HG02763 (cell line): ENCODE measurements at regions not wholly inside any gene's neighbourhood (a gene's known extent, or its start where the extent isn't known, plus 50 kb on each side); places are given as distances from the start of the nearest gene placed in this dataset.
"Not testable (repeated sequence)": the region's sequence is repeated elsewhere in the genome, so short reads cannot be mapped to it uniquely, and the experiment has no call there.

ENCODE experiments used
- ATAC-seq: cut with Tn5 transposase; IDR thresholded peaks from one replicate; pipeline ENCODE4 v1.9.1; 2021; ENCODE audit warnings: mild to moderate bottlenecking, moderate library complexity; ENCODE audit not compliant: unreplicated experiment

- no peak for ATAC-seq
Observed at GRCh38 chr3:75237477-75237876, 426.7 kb upstream of the FRG2C start.

DNA sequence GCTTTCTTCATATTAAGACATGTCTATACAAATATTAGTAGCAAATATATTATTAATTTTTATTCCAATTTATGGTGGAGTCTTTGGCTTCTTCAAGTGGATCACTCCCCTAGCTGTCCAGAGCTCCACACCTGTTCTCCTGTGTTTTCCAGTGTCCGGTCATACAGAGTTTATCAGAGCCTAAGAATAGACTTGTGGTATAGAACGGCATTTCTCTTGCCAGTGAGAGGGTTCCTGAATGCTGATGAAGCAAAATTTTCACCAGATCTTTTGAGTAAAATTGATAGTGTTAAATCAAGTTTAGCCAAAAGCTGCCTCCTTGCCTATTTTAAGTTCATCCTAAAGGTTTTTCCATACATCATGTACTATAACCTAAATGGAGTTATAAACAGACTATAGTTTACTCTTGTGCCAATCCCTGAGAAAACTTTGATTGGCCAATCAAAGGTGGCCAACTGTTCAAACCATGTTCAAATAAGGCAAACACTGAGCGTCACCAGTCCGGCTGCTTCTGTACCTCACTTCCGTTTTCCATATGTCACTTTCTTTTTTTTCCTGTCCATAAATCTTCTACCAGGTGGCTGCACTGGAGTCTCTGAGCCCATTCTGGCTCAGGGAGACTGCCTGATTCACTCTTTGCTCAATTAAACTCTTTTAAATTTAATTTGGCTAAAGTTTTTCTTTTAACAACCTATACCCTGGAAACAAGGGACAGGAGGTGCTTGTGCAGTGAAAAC lies 422.7 kb upstream of the FRG2C start:
- ATAC-seq = not testable (repeated sequence)

DNA sequence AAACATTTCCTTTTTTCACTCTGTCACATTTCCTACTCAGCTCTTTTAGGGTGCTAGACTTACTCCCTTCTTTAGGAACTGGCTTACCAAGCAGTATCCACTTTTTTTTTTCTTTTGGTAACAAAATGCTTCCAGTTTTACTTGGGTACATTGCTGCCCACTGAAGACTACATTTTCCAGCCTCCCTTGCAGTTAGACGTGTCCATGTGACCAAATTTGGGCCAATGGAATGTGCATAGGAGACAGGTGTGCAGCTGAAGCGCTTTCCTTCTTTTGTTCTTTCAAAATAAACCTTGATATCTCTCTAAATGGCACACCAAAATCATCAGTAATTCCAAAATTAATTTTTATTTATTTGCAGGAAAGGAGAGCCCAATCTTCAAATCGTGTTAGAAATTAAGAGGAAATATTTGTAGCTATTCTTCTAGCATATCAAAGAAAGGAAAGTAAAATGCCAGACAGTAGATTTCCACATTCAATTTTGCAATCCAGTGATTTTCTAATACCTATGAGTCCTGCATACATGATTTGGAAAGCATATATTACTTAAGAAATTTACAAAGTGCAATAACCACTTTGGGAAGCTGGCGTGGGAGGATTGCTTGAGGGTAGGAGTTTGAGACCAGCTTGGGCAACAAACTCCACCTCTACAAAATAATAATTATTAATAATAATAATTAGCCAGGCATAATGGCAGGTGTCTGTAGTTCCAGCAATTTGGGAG lies 422.0 kb upstream of the FRG2C start:
- ATAC-seq = no peak

DNA sequence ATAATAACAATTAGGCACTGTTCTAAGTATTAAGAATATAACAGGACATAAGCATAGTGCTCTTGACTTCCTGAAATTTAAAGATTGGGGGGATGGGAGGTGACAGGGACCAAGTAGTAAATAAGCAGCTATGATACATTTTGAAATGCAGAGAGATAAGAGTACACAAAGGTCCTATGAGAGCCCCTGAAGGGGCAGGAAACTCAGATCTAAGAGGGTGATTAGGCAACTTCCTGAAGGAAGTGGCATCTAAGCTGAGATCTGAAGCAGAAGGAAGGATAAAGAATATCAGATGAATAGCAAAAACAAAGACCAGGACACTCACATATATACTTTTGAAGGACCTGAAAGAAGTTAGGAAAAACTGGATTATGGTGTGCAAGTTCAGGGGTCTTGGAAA lies 415.2 kb upstream of the FRG2C start:
- no peak for ATAC-seq

GRCh38 chr3:75254685-75255084 lies 409.4 kb upstream of the FRG2C start:
- no peak for ATAC-seq

- ATAC-seq = not testable (repeated sequence)
Observed at GRCh38 chr3:75258825-75259683, 405.1 kb upstream of the FRG2C start.

GRCh38 chr3:75260975-75261374 lies 403.2 kb upstream of the FRG2C start:
- ATAC-seq = not testable (repeated sequence)

DNA sequence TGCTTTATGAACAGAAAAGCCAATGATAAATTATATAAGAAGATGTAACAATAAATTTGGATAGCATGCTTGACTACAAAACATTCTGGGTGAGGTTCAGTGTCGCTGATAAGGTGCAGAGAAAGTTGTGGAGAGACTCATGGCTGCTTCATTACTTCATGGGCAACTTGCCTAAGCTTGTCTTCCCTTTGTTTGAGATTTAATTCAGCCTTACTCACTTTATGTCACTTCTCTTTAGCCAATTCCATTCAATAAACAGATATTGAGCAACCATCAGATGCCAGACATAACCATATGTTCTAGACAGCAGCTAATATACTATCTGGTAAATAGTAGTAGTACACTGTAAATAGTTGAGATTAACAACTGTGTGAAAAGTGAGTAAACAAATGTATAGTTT lies 401.5 kb upstream of the FRG2C start:
- no peak for ATAC-seq

- ATAC-seq = no peak
Observed at GRCh38 chr3:75265897-75266296, 398.2 kb upstream of the FRG2C start.

- ATAC-seq = not testable (repeated sequence)
Observed at GRCh38 chr3:75268576-75268975, 395.6 kb upstream of the FRG2C start.

GRCh38 chr3:75272237-75272636 lies 391.9 kb upstream of the FRG2C start:
- ATAC-seq = not testable (repeated sequence)

- ATAC-seq = no peak
Observed at GRCh38 chr3:75272691-75273090, 391.4 kb upstream of the FRG2C start.

- not testable (repeated sequence) for ATAC-seq
Observed at GRCh38 chr3:75285531-75286148, 378.5 kb upstream of the FRG2C start.

DNA sequence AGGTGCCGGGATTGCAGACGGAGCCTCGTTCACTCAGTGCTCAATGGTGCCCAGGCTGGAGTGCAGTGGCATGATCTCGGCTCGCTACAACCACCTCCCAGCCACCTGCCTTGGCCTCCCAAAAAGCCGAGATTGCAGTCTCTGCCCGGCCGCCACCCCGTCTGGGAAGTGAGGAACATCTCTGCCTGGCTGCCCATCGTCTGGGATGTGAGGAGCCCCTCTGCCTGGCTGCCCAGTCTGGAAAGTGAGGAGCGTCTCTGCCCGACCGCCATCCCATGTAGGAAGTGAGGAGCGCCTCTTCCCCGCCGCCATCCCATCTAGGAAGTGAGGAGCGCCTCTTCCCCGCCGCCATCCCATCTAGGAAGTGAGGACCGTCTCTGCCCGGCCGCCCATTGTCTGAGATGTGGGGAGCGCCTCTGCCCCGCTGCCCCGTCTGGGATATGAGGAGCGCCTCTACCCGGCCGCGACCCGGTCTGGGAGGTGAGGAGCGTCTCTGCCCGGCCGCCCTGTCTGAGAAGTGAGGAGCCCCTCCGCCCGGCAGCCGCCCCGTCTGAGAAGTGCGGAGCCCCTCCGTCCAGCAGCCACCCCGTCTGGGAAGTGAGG lies 375.1 kb upstream of the FRG2C start:
- ATAC-seq = not testable (repeated sequence)

DNA sequence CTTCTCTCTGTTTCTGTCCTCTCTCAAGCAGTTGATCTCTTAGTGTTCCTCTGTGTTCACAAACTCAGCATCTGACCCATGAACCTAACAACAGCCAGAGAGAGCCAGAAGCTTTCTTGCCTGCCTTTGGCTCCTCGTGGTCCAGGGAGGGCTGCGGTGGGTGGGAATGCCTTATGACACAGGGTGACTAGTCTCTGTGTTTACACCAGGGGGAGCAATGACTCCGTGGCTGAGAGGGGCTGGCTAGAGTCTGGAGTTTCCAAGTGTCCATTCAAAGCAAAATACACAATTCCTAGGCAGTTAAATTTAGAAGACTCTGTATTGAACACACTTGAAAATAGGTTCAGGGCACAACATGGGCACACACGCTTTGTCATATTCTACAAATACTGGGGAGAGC lies 370.0 kb upstream of the FRG2C start:
- peak; percentile 61 for ATAC-seq

GRCh38 chr3:75295013-75295412 lies 369.1 kb upstream of the FRG2C start:
- no peak for ATAC-seq

DNA sequence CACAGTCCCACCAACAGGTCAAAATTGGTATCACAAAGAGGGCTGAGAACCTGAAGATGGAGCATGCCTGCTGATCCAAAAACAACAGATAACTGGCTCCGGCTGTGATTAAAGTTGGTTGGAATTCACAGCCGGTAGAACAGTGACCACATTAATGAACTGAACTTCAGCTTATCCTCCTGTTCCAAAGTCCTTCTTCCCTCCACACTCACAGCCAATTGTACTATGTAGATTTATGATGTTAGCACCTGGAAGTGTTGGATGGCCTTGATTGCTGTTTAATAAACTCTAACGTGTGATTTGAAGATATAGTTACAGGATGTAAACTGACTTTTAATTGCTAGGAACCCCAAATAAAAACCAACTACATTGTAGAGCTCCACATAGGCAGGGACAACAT lies 367.3 kb upstream of the FRG2C start:
- ATAC-seq = no peak

DNA sequence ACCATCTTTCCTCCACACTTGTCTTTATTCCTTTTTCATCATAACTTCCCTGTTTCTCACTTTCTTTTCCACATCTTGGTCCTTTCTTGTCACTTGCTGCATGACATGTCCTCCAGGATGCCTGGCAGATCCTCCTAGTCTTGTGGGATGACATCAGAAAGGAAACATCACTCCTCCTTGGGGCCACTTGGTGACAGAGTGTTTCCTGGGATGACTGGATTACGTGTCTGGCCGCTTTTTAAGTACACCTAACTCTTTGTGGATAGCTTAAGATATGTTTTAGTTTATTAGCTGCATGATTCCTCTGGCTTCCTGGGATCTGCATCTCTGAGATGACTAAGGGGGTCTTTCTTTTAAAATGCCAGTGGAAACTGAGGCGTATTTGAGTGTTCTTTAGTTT lies 363.5 kb upstream of the FRG2C start:
- no peak for ATAC-seq

DNA sequence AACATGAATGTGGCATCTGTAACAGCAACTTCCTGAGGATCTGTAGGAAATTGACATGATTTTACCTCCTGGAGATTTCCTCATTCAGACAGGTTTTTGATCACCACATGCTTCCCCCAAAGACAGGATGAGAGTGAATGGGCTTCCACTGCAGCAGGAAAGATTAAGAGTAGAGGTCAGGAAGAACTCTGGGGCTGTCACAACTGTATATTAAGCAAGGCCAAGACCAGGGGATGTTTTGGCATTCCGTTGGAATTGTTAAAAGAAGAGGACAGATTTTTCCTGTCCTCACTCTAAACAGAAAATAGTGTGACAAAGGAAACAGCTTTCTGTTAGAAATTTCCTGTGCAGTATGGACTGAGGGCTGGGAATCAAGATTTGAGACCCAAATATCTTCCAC lies 363.1 kb upstream of the FRG2C start:
- ATAC-seq = not testable (repeated sequence)

- ATAC-seq = no peak
Observed at GRCh38 chr3:75303741-75304140, 360.4 kb upstream of the FRG2C start.

- ATAC-seq = no peak
Observed at GRCh38 chr3:75305901-75306300, 358.2 kb upstream of the FRG2C start.
